Liver (tissue), 7 donors: ENCODE measurements at regions not wholly inside any gene's neighbourhood (a gene's known extent, or its start where the extent isn't known, plus 50 kb on each side); places are given as distances from the start of the nearest gene placed in this dataset.

Experiments
- DNase-seq: peaks from one replicate; pipeline ENCODE4 v3.0.0-alpha.2; 2017; ENCODE audit warnings: low spot score
- H3K27ac ChIP-seq, 2 donors: one replicate each; pipeline ENCODE4 v1.7.0; 2013; ENCODE audit warnings: inconsistent platforms in 2 of 2, low read length in 2 of 2, control low read depth in 1 of 2, low read depth in 1 of 2, mild to moderate bottlenecking in 1 of 2
- H3K27me3 ChIP-seq, 4 donors: one replicate each; pipeline versions ENCODE4 v1.6.1 to v1.7.0; 2013; ENCODE audit warnings: low read length in 3 of 4, inconsistent platforms in 1 of 4, mild to moderate bottlenecking in 1 of 4, moderate library complexity in 1 of 4; ENCODE audit not compliant: control insufficient read depth in 4 of 4, insufficient read depth in 4 of 4
- H3K36me3 ChIP-seq, 4 donors: one replicate each; pipeline versions ENCODE4 v1.6.1 to v1.7.0; 2013; ENCODE audit warnings: low read length in 3 of 4, mild to moderate bottlenecking in 3 of 4, low read depth in 1 of 4, moderate library complexity in 1 of 4; ENCODE audit not compliant: control insufficient read depth in 4 of 4, insufficient read depth in 3 of 4
- H3K4me1 ChIP-seq, 4 donors: one replicate each; pipeline versions ENCODE4 v1.6.1 to v1.7.0; 2013; ENCODE audit warnings: low read length in 3 of 4, mild to moderate bottlenecking in 3 of 4, moderate library complexity in 1 of 4; ENCODE audit not compliant: control insufficient read depth in 4 of 4, insufficient read depth in 4 of 4
- H3K4me3 ChIP-seq, 3 donors: one replicate each; pipeline versions ENCODE4 v1.6.1 to v1.7.0; 2013; ENCODE audit warnings: low read length in 3 of 3, control low read depth in 1 of 3, low read depth in 1 of 3, mild to moderate bottlenecking in 1 of 3
- H3K9ac ChIP-seq, 2 donors: one replicate each; pipeline ENCODE4 v1.7.0; 2013; ENCODE audit warnings: low read length in 2 of 2, mild to moderate bottlenecking in 2 of 2, moderate library complexity in 2 of 2, control low read depth in 1 of 2, low read depth in 1 of 2
- H3K9me3 ChIP-seq, 4 donors: one replicate each; pipeline versions ENCODE4 v1.6.1 to v1.7.0; 2013; ENCODE audit warnings: low read length in 3 of 4; ENCODE audit not compliant: control insufficient read depth in 4 of 4
- ATF3 ChIP-seq: IDR thresholded peaks from 2 replicates; pipeline ENCODE4 v1.6.1; 2016; ENCODE audit warnings: antibody characterized with exemption
- EGR1 ChIP-seq, 2 donors: IDR thresholded peaks; 2 replicates each; pipeline ENCODE4 v1.6.1; 2016 to 2018; ENCODE audit warnings: antibody characterized with exemption in 2 of 2, low read depth in 2 of 2
- FOXA1 ChIP-seq: IDR thresholded peaks from 2 replicates; pipeline ENCODE4 v1.6.1; 2016; ENCODE audit warnings: antibody characterized with exemption
- FOXA2 ChIP-seq: IDR thresholded peaks from 2 replicates; pipeline ENCODE4 v1.6.1; 2016; ENCODE audit warnings: antibody characterized with exemption
- GABPA ChIP-seq, 2 donors: IDR thresholded peaks in 1 of 2; conservative IDR thresholded peaks in 1 of 2; 2 replicates each; pipeline ENCODE4 v1.6.1; 2016; ENCODE audit warnings: antibody characterized with exemption in 2 of 2, mild to moderate bottlenecking in 1 of 2, moderate library complexity in 1 of 2
- HNF4G ChIP-seq: IDR thresholded peaks from 2 replicates; pipeline ENCODE4 v1.6.1; 2016; ENCODE audit warnings: antibody characterized with exemption
- JUND ChIP-seq, 2 donors: IDR thresholded peaks; 2 replicates each; pipeline ENCODE4 v1.6.1; 2016; ENCODE audit warnings: antibody characterized with exemption in 2 of 2
- NR2F2 ChIP-seq: IDR thresholded peaks from 2 replicates; pipeline ENCODE4 v1.6.1; 2016; ENCODE audit warnings: antibody characterized with exemption
- RAD21 ChIP-seq, 2 donors: IDR thresholded peaks; 2 replicates each; pipeline ENCODE4 v1.6.1; 2016; ENCODE audit warnings: antibody characterized with exemption in 2 of 2, mild to moderate bottlenecking in 2 of 2
- TAF1 ChIP-seq: conservative IDR thresholded peaks from 2 replicates; pipeline ENCODE4 v1.6.1; 2016; ENCODE audit warnings: antibody characterized with exemption, mild to moderate bottlenecking
- WGBS: extraction: QIAGEN DNeasy Blood & Tissue Kit; methylation state at CpG from one replicate; pipeline ENCODE4 v1.1.7; 2013; 5-methylcytosine and 5-hydroxymethylcytosine counted together
- TF ChIP-seq, protein P1 (sequence below): IDR thresholded peaks from 2 replicates; pipeline ENCODE4 v1.6.1; 2016; ENCODE audit warnings: antibody characterized with exemption
- TF ChIP-seq, protein P2 (sequence below): IDR thresholded peaks from 2 replicates; pipeline ENCODE4 v1.6.1; 2016; ENCODE audit warnings: antibody characterized with exemption
- TF ChIP-seq, protein P3 (sequence below): IDR thresholded peaks from 2 replicates; pipeline ENCODE4 v1.6.1; 2016; ENCODE audit warnings: antibody characterized with exemption, mild to moderate bottlenecking
- donor health status: healthy.
- donor health status: healthy.
- donor health status: healthy.
- donor health status: healthy.

DNA sequence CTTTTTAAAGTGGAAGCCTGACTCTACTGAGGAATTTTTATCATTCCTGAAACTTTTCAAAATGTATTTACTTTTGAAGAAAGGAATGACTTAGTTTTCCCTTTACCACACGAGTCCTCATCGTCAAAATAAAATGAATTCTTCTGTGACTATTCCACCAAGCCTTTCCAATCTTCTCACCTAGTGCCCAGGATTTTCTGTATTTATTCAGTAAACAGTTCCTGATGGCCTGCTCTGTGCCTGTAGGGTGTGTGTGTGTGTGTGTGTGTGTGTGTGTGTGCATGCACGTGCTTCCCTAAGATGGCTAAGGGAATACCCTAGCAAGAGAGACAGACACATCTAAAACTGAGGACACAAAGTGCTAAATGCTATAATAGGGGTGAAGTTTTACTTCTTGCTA, 395.0 kb upstream of the USP24 start:
- no peaks in the 10 kb centered on the region for H3K27me3 ChIP-seq
- no peak for DNase-seq
- H3K9ac ChIP-seq, result no peak overlapping the region
- WGBS, result 67% methylated on average over 3 of the region's 3 CpGs
- H3K4me1 ChIP-seq, result no peaks in the 10 kb centered on the region
- H3K4me3 ChIP-seq, result no peak overlapping the region
- H3K36me3 ChIP-seq, result no peaks in the 10 kb centered on the region
- no peak overlapping the region for H3K27ac ChIP-seq
- peaks cover 0 to 8% (median 0%) of the 10 kb centered on the region in 4 donors for H3K9me3 ChIP-seq
- no peak for TF ChIP-seq EGR1 (IDR thresholded peaks at IDR 0.05; ENCODE audit: low read depth in 2 of 2)
- no peak for TF ChIP-seq GABPA (IDR thresholded peaks at IDR 0.05 in 1 of 2, conservative IDR thresholded peaks at IDR 0.05 in 1 of 2)
- TF ChIP-seq FOXA1, result no peak
- TF ChIP-seq, protein P1, sequence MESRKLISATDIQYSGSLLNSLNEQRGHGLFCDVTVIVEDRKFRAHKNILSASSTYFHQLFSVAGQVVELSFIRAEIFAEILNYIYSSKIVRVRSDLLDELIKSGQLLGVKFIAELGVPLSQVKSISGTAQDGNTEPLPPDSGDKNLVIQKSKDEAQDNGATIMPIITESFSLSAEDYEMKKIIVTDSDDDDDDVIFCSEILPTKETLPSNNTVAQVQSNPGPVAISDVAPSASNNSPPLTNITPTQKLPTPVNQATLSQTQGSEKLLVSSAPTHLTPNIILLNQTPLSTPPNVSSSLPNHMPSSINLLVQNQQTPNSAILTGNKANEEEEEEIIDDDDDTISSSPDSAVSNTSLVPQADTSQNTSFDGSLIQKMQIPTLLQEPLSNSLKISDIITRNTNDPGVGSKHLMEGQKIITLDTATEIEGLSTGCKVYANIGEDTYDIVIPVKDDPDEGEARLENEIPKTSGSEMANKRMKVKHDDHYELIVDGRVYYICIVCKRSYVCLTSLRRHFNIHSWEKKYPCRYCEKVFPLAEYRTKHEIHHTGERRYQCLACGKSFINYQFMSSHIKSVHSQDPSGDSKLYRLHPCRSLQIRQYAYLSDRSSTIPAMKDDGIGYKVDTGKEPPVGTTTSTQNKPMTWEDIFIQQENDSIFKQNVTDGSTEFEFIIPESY, result no peak
- TF ChIP-seq JUND (IDR thresholded peaks at IDR 0.05), result no peak
- TF ChIP-seq, protein P2, sequence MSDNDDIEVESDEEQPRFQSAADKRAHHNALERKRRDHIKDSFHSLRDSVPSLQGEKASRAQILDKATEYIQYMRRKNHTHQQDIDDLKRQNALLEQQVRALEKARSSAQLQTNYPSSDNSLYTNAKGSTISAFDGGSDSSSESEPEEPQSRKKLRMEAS, result no peak
- TF ChIP-seq RAD21 (IDR thresholded peaks at IDR 0.05), result no peak
- TF ChIP-seq, protein P3, sequence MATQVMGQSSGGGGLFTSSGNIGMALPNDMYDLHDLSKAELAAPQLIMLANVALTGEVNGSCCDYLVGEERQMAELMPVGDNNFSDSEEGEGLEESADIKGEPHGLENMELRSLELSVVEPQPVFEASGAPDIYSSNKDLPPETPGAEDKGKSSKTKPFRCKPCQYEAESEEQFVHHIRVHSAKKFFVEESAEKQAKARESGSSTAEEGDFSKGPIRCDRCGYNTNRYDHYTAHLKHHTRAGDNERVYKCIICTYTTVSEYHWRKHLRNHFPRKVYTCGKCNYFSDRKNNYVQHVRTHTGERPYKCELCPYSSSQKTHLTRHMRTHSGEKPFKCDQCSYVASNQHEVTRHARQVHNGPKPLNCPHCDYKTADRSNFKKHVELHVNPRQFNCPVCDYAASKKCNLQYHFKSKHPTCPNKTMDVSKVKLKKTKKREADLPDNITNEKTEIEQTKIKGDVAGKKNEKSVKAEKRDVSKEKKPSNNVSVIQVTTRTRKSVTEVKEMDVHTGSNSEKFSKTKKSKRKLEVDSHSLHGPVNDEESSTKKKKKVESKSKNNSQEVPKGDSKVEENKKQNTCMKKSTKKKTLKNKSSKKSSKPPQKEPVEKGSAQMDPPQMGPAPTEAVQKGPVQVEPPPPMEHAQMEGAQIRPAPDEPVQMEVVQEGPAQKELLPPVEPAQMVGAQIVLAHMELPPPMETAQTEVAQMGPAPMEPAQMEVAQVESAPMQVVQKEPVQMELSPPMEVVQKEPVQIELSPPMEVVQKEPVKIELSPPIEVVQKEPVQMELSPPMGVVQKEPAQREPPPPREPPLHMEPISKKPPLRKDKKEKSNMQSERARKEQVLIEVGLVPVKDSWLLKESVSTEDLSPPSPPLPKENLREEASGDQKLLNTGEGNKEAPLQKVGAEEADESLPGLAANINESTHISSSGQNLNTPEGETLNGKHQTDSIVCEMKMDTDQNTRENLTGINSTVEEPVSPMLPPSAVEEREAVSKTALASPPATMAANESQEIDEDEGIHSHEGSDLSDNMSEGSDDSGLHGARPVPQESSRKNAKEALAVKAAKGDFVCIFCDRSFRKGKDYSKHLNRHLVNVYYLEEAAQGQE, result no peak
- TF ChIP-seq FOXA2, result no peak

- no peaks in the 10 kb centered on the region for H3K36me3 ChIP-seq
- no peaks in the 10 kb centered on the region for H3K4me1 ChIP-seq
- H3K9me3 ChIP-seq, result peaks cover 0 to 8% (median 0%) of the 10 kb centered on the region in 4 donors
- H3K27ac ChIP-seq, result no peak overlapping the region
- no peaks in the 10 kb centered on the region for H3K27me3 ChIP-seq
- no peak overlapping the region for H3K4me3 ChIP-seq
- no peak for TF ChIP-seq TAF1
- no peak for DNase-seq
- H3K9ac ChIP-seq, result no peak overlapping the region
These were observed 394.5 kb upstream of the USP24 start for GRCh38 chr1:55609630-55610029.

DNA sequence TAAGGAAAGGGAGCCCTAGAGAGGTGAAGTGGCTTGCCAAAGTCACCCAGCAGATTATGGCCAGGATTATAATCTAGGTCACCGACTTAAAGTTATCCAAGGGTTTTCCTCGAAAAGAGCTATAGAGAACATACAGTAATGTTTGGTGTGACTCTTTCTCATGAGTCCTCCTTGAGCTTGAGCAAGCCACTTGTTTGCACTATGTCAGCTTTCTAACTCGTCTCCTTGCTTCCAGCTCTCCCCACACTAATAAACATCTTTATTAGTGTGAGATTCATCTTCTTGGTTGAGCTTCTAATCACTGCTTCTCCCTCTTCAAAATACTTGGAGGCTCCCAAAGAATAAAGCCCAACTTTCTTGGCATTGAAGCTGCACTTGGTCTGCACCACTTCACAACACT, 390.0 kb upstream of the USP24 start:
- no peaks in the 10 kb centered on the region for H3K4me1 ChIP-seq
- H3K27me3 ChIP-seq, result no peaks in the 10 kb centered on the region
- no peak overlapping the region for H3K9ac ChIP-seq
- 85% methylated on average over 3 of the region's 3 CpGs for WGBS
- H3K9me3 ChIP-seq, result peaks cover 0 to 8% (median 0%) of the 10 kb centered on the region in 4 donors
- H3K4me3 ChIP-seq, result no peak overlapping the region
- no peak for DNase-seq
- TF ChIP-seq FOXA2 (no peak), NR2F2 (no peak), HNF4G (no peak), FOXA1 (no peak), ATF3 (no peak), JUND (IDR thresholded peaks at IDR 0.05) (no peak)
- no peaks in the 10 kb centered on the region for H3K36me3 ChIP-seq
- no peak overlapping the region for H3K27ac ChIP-seq
